Body of pancreas (tissue), 4 donors: ENCODE measurements at regions not wholly inside any gene's neighbourhood (a gene's known extent, or its start where the extent isn't known, plus 50 kb on each side); places are given as distances from the start of the nearest gene placed in this dataset.

Source experiments
- CTCF ChIP-seq, 7 experiments: fragments of 450-650 bp in 4 of 7; fragments of 200-600 bp in 3 of 7; sonication (generic) in 3 of 7; IDR thresholded peaks; one replicate each; pipeline ENCODE4 v1.5.1; 2016 to 2019; ENCODE audit warnings: antibody characterized with exemption in 7 of 7
- POLR2A ChIP-seq, 3 donors: fragments of 450-650 bp; IDR thresholded peaks; one replicate each; pipeline ENCODE4 v1.6.1; 2016; ENCODE audit warnings: antibody characterized with exemption in 3 of 3, mild to moderate bottlenecking in 2 of 3

- no peak for TF ChIP-seq CTCF (IDR thresholded peaks at IDR 0.05)
- no peak for TF ChIP-seq POLR2A (IDR thresholded peaks at IDR 0.05)
These were observed 166.8 kb downstream of the BACH1 start for GRCh38 chr21:29465546-29465945.
